GM12878 (cell line): ENCODE measurements at regions not wholly inside any gene's neighbourhood (a gene's known extent, or its start where the extent isn't known, plus 50 kb on each side); places are given as distances from the start of the nearest gene placed in this dataset.

Source experiments
- ATAC-seq: fragments of 200-7000 bp; cut with Tn5 transposase; 3 replicates; pipeline ENCODE4 v1.9.1; 2020; ENCODE audit warnings: mild to moderate bottlenecking, moderate library complexity
- BruUV-seq: library from RNA; stranded (reverse); fragments of 400-500 nt; replicated peaks from 2 replicates; lab custom pipeline; 2021; lab: Mats Ljungman, UMichigan
- CTCF ChIA-PET: fragments of 300-600 bp; sonication (Branson Sonifier 250); formaldehyde crosslinking; extraction: SDS; loops from one replicate; lab custom pipeline; 2021; ENCODE audit warnings: inconsistent platforms; lab: Yijun Ruan, JAX
- POLR2A ChIA-PET: fragments of 350-600 bp; formaldehyde crosslinking; extraction: SDS; loops from one replicate; lab custom pipeline; 2021; ENCODE audit warnings: inconsistent platforms; lab: Charles Lee
- RAD21 ChIA-PET: fragments of 300-600 bp; sonication (Branson Sonifier 250); formaldehyde crosslinking; loops from one replicate; lab custom pipeline; 2023; ENCODE audit warnings: antibody characterized with exemption; ENCODE audit not compliant: unreplicated experiment; lab: Charles Lee
- SMC1A ChIA-PET: fragments of 300-600 bp; sonication (Branson Sonifier 250); formaldehyde crosslinking; loops from one replicate; lab custom pipeline; 2023; ENCODE audit not compliant: unreplicated experiment, uncharacterized antibody; lab: Charles Lee
- DNase-seq: peaks from one replicate; pipeline ENCODE4 v3.0.0-alpha.2; 2011; ENCODE audit warnings: low read depth, low spot score
- FAIRE-seq: peaks from 3 replicates; lab custom pipeline; 2011; peaks lifted over from hg19 to GRCh38; lab: Jason Lieb, UNC
- H2AFZ ChIP-seq: 2 replicates; pipeline ENCODE4 v1.6.0; 2011; ENCODE audit warnings: low read depth, low read length, control low read depth; ENCODE audit not compliant: control insufficient read depth
- H3K27ac ChIP-seq: 2 replicates; pipeline ENCODE4 v1.5.1; 2011; ENCODE audit warnings: control low read depth; ENCODE audit not compliant: control insufficient read depth, insufficient read depth
- H3K27me3 ChIP-seq, 2 experiments: replicated peaks in 1 of 2; 2 replicates each; pipeline versions ENCODE4 v1.6.0 to v1.6.1; 2011; ENCODE audit warnings: low read length in 1 of 2; ENCODE audit not compliant: control insufficient read depth in 2 of 2, insufficient read depth in 2 of 2
- H3K36me3 ChIP-seq, 2 experiments: 2 replicates each; pipeline ENCODE4 v1.5.1; 2011; ENCODE audit warnings: low read length in 1 of 2; ENCODE audit not compliant: control insufficient read depth in 2 of 2, insufficient read depth in 2 of 2
- H3K4me1 ChIP-seq: 2 replicates; pipeline ENCODE4 v1.6.1; 2011; ENCODE audit warnings: mild to moderate bottlenecking, low read length, moderate library complexity, mixed read lengths; ENCODE audit not compliant: control insufficient read depth, insufficient read depth
- H3K4me2 ChIP-seq: 2 replicates; pipeline ENCODE4 v1.6.0; 2011; ENCODE audit warnings: control low read depth; ENCODE audit not compliant: control insufficient read depth, insufficient read depth
- H3K4me3 ChIP-seq: fragments of 200-600 bp; sonication (generic); 2 replicates; pipeline ENCODE4 v1.5.1; 2016
- H3K79me2 ChIP-seq: 2 replicates; pipeline ENCODE4 v1.6.0; 2011; ENCODE audit warnings: low read length; ENCODE audit not compliant: control insufficient read depth, insufficient read depth
- H3K9ac ChIP-seq: 2 replicates; pipeline ENCODE4 v1.8.0; 2011; ENCODE audit warnings: low read length, control low read depth, mixed read lengths; ENCODE audit not compliant: control insufficient read depth, insufficient read depth
- H3K9me3 ChIP-seq: replicated peaks from 3 replicates; pipeline ENCODE4 v1.5.1; 2011; ENCODE audit warnings: mild to moderate bottlenecking, low read length; ENCODE audit not compliant: control insufficient read depth, insufficient read depth
- H4K20me1 ChIP-seq: 2 replicates; pipeline ENCODE4 v1.6.0; 2011; ENCODE audit not compliant: control insufficient read depth, insufficient read depth
- BCL11A ChIP-seq: IDR thresholded peaks from 2 replicates; pipeline ENCODE4 v1.6.1; 2011; ENCODE audit warnings: low read depth, low read length
- BCLAF1 ChIP-seq: fragments of 450-650 bp; IDR thresholded peaks from 2 replicates; pipeline ENCODE4 v1.6.1; 2017; ENCODE audit warnings: antibody characterized with exemption, mild to moderate bottlenecking, moderate library complexity
- CBFB ChIP-seq: IDR thresholded peaks from 2 replicates; pipeline ENCODE4 v1.6.1; 2016; ENCODE audit warnings: antibody characterized with exemption, low read depth
- CHD2 ChIP-seq: IDR thresholded peaks from 2 replicates; pipeline ENCODE4 v1.6.1; 2011; ENCODE audit warnings: low read depth, low read length, improper control_type of control experiment, borderline replicate concordance
- CREB1 ChIP-seq: IDR thresholded peaks from 2 replicates; pipeline ENCODE4 v1.6.1; 2012; ENCODE audit warnings: low read depth, mild to moderate bottlenecking, inconsistent platforms
- EED ChIP-seq: sonication (generic); IDR thresholded peaks from 2 replicates; pipeline ENCODE4 v1.6.1; 2016; ENCODE audit warnings: antibody characterized with exemption, low read depth
- ETV6 ChIP-seq, 2 experiments: fragments of 450-650 bp in 1 of 2; IDR thresholded peaks in 1 of 2; conservative IDR thresholded peaks in 1 of 2; 2 replicates each; pipeline ENCODE4 v1.6.1; 2014; ENCODE audit warnings: antibody characterized with exemption in 1 of 2, borderline replicate concordance in 1 of 2, low read depth in 1 of 2, mild to moderate bottlenecking in 1 of 2, moderate library complexity in 1 of 2
- FOXK2 ChIP-seq: fragments of 450-650 bp; IDR thresholded peaks from 2 replicates; pipeline ENCODE4 v1.6.1; 2017; ENCODE audit warnings: mild to moderate bottlenecking, moderate library complexity
- FOXM1 ChIP-seq: IDR thresholded peaks from 2 replicates; pipeline ENCODE4 v1.6.1; 2012; ENCODE audit warnings: low read depth, mild to moderate bottlenecking, inconsistent platforms, low read length, moderate library complexity
- GATAD2B ChIP-seq: fragments of 450-650 bp; conservative IDR thresholded peaks from 2 replicates; pipeline ENCODE4 v1.6.1; 2017; ENCODE audit warnings: low read depth, mild to moderate bottlenecking, moderate library complexity
- HDAC6 ChIP-seq: fragments of 200-600 bp; sonication (generic); IDR thresholded peaks from one replicate; pipeline ENCODE4 v1.8.0; 2017; ENCODE audit warnings: antibody characterized with exemption; ENCODE audit not compliant: unreplicated experiment
- NFYB ChIP-seq: IDR thresholded peaks from 2 replicates; pipeline ENCODE4 v1.6.1; 2011; ENCODE audit warnings: low read depth, mild to moderate bottlenecking, low read length, improper control_type of control experiment, moderate library complexity; ENCODE audit not compliant: insufficient read depth
- NR2C1 ChIP-seq: fragments of 450-650 bp; IDR thresholded peaks from 2 replicates; pipeline ENCODE4 v1.6.1; 2017; ENCODE audit warnings: antibody characterized with exemption, mild to moderate bottlenecking, moderate library complexity
- SMARCA5 ChIP-seq: fragments of 450-650 bp; IDR thresholded peaks from 2 replicates; pipeline ENCODE4 v1.6.1; 2017; ENCODE audit warnings: mild to moderate bottlenecking
- SMC3 ChIP-seq: IDR thresholded peaks from 2 replicates; pipeline ENCODE4 v1.6.1; 2011; ENCODE audit warnings: low read length, improper control_type of control experiment, borderline replicate concordance
- SP1 ChIP-seq: IDR thresholded peaks from one replicate; pipeline ENCODE4 v1.6.1; 2011; ENCODE audit warnings: low read depth, low read length
- WGBS: methylation state at CpG from one replicate; pipeline ENCODE4 v1.1.6; 2016; ENCODE audit warnings: low lambda C conversion rate; ENCODE audit not compliant: insufficient replicate concordance, insufficient coverage; ENCODE audit errors: missing lambda C conversion rate; 5-methylcytosine and 5-hydroxymethylcytosine counted together
- in situ Hi-C: fragments of 300-500 bp; cut with MboI; formaldehyde crosslinking; loops from 9 replicates; pipeline ENCODE4 v1.14.3; 2018; ENCODE audit warnings: mixed read lengths
- intact Hi-C: fragments of 100-400 bp; cut with micrococcal nuclease; formaldehyde crosslinking; loops from one replicate; pipeline ENCODE4 v1.14.2; 2022; ENCODE audit not compliant: unreplicated experiment

- Histone ChIP-seq H3K79me2 (no peaks in the 10 kb centered on the region), H3K4me1 (peaks cover 3% of the 10 kb centered on the region; the same call in 1 of the 2 replicates), H3K9me3 (no peaks in the 10 kb centered on the region; the same call in 2 of the 3 replicates), H3K27ac (no peak overlapping the region), H3K4me2 (no peak overlapping the region), H3K27me3 (no peaks in the 10 kb centered on the region), H3K36me3 (no peaks in the 10 kb centered on the region), H3K9ac (no peak overlapping the region), H2AFZ (peak overlapping the region; percentile 5), H3K4me3 (no peak overlapping the region), H4K20me1 (no peaks in the 10 kb centered on the region)
- ATAC-seq: no peak; the same call in 2 of the 3 replicates
- DNase-seq: no peak
- FAIRE-seq: peak; percentile 85
- intact Hi-C loops (no loop called here), in situ Hi-C loops (no loop called here)
- ChIA-PET RAD21 (no interaction called here), CTCF (no interaction called here), SMC1A (interaction anchor here (1.0 to 1.2 kb wide), 2 partner anchors 35 to 47 kb away, joined by 3 to 4 read pairs; no protein-coding TSS in a partner anchor), POLR2A (no interaction called here)
- TF ChIP-seq CHD2 (peak; percentile 29; the same call in 1 of the 2 replicates), ETV6 (conservative IDR thresholded peaks at IDR 0.05 in 1 of 2, IDR thresholded peaks at IDR 0.05 in 1 of 2; ENCODE audit: borderline replicate concordance in 1 of 2, low read depth in 1 of 2) (peak in 1 of 2 experiments; percentile 21; a peak in 1 of 4 replicates), SP1 (no peak), EED (peak; percentile 33; the same call in 1 of the 2 replicates)
- WGBS: 9% methylated on average over 6 of the region's 6 CpGs
- BruUV-seq: no TSS peak
Measured at GRCh38 chr12:115388139-115388538, 704.2 kb upstream of the TBX3 start.

GRCh38 chr12:115387467-115387901 lies 703.5 kb upstream of the TBX3 start:
- no peak overlapping the region for H3K9ac ChIP-seq
- no peaks in the 10 kb centered on the region for H3K36me3 ChIP-seq
- WGBS: 78% methylated on average over 5 of the region's 5 CpGs
- intact Hi-C loops (no loop called here), in situ Hi-C loops (no loop called here)
- ChIA-PET SMC1A (interaction anchor here (1.3 kb wide), 1 partner anchor 11 kb away, joined by 3 read pairs; no protein-coding TSS in a partner anchor), CTCF (no interaction called here), POLR2A (no interaction called here), RAD21 (no interaction called here)
- H3K27ac ChIP-seq: no peak overlapping the region
- DNase-seq (no peak), FAIRE-seq (no peak), ATAC-seq (no peak)
- no peaks in the 10 kb centered on the region for H3K27me3 ChIP-seq
- no peak overlapping the region for H3K4me3 ChIP-seq
- no peaks in the 10 kb centered on the region for H4K20me1 ChIP-seq
- no TSS peak for BruUV-seq
- H3K9me3 ChIP-seq: no peaks in the 10 kb centered on the region; the same call in 2 of the 3 replicates
- TF ChIP-seq CREB1 (no peak), FOXK2 (no peak), HDAC6 (no peak), SMARCA5 (no peak), NR2C1 (no peak), BCLAF1 (no peak), CBFB (no peak), NFYB (no peak), GATAD2B (no peak), FOXM1 (no peak), SMC3 (no peak), BCL11A (no peak)
- no peak overlapping the region for H3K4me2 ChIP-seq
- no peaks in the 10 kb centered on the region for H3K79me2 ChIP-seq
- no peak overlapping the region for H2AFZ ChIP-seq
- peaks cover 3% of the 10 kb centered on the region; the same call in 1 of the 2 replicates for H3K4me1 ChIP-seq
